Adipocyte (in vitro differentiated cells): ENCODE measurements at regions not wholly inside any gene's neighbourhood (a gene's known extent, or its start where the extent isn't known, plus 50 kb on each side); places are given as distances from the start of the nearest gene placed in this dataset.

Source experiments
- DNase-seq: peaks from one replicate; pipeline ENCODE4 v3.0.0-alpha.2; 2015; ENCODE audit warnings: low read depth
- H3K27me3 ChIP-seq: replicated peaks from 2 replicates; pipeline ENCODE4 v1.7.0; 2013; ENCODE audit warnings: mild to moderate bottlenecking, low read length, moderate library complexity; ENCODE audit not compliant: control insufficient read depth, insufficient read depth
- H3K36me3 ChIP-seq: 2 replicates; pipeline ENCODE4 v1.7.0; 2013; ENCODE audit warnings: low read length, mild to moderate bottlenecking, moderate library complexity; ENCODE audit not compliant: control insufficient read depth, insufficient read depth, severe bottlenecking
- H3K4me1 ChIP-seq: 2 replicates; pipeline ENCODE4 v1.7.0; 2013; ENCODE audit warnings: mild to moderate bottlenecking, low read length, moderate library complexity; ENCODE audit not compliant: control insufficient read depth, insufficient read depth
- H3K4me3 ChIP-seq: 2 replicates; pipeline ENCODE4 v1.7.0; 2013; ENCODE audit warnings: mild to moderate bottlenecking, low read length, moderate library complexity
- H3K9ac ChIP-seq: 2 replicates; pipeline ENCODE4 v1.7.0; 2013; ENCODE audit warnings: mild to moderate bottlenecking, low read length, moderate library complexity
- H3K9me3 ChIP-seq: 2 replicates; pipeline ENCODE4 v1.7.0; 2013; ENCODE audit warnings: mild to moderate bottlenecking, low read length, moderate library complexity; ENCODE audit not compliant: control insufficient read depth

DNA sequence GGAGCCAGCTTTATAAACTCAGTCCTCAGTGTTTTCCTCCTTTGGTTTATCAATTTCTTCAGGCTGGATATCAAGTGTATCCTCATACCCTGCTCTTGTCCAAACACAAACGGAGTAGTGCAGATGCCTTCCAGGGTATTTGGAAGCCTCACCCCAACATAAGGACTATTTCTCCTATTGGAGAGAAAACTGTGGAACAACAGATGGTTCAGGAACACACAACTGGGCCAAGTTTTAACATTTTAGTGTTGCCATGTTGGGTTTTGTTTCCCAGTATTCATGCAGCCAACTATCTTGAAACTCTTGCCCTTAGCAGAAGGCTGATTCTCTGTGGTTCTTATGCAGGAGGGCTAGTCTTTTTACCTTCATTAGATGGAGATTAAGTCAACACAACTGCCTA is 398.1 kb downstream of the GABRB3 start:
- H3K27me3 ChIP-seq: no peaks in the 10 kb centered on the region
- no peaks in the 10 kb centered on the region for H3K4me1 ChIP-seq
- no peaks in the 10 kb centered on the region for H3K36me3 ChIP-seq
- H3K9ac ChIP-seq: no peak overlapping the region
- no peak overlapping the region for H3K4me3 ChIP-seq
- peaks cover 26% of the 10 kb centered on the region for H3K9me3 ChIP-seq
- DNase-seq: no peak

DNA sequence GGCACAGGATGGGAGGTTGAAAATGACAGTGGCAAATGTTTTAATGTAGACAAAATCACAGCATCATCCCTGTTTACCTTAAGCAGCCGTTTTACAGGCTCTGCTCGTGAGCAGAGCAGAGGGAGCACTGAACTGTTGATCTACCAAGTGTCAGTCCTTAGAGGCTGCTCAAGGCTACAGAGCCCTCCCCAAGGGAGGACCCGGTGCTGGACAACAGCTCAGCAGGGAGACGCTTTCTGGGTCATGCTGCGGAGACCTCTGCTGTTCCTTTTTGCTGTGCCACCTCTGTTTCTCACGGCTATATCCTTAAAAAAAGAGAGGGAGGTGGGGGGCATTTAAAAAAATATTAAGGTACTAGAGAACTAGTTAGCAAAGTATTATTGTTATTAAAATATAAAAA is 400.2 kb downstream of the GABRB3 start:
- Histone ChIP-seq H3K36me3 (no peaks in the 10 kb centered on the region), H3K4me1 (no peaks in the 10 kb centered on the region), H3K27me3 (no peaks in the 10 kb centered on the region), H3K9me3 (peaks cover 25% of the 10 kb centered on the region), H3K4me3 (no peak overlapping the region), H3K9ac (no peak overlapping the region)
- no peak for DNase-seq

DNA sequence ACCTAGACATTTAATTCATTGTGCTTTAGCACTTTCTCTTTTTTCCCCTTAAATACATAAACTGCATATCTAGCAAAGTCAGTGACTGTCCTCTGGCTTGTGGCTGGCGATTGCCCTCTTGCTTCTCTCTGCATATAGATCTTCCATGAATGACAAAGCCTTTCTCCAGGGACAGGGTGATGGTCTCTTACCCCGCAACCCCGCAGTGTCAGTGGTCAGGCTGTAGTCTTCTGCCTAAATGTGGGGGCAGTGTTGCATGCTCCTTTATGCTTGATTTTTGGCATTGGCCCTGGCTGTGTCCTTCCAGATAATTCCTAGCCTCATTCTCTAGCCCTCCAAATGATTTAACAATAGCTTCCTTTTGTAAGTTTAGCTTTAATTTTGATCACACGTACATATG is 407.8 kb downstream of the GABRB3 start:
- H3K27me3 ChIP-seq: no peaks in the 10 kb centered on the region
- H3K9me3 ChIP-seq: no peaks in the 10 kb centered on the region
- H3K9ac ChIP-seq: no peak overlapping the region
- H3K36me3 ChIP-seq: no peaks in the 10 kb centered on the region
- no peak overlapping the region for H3K4me3 ChIP-seq
- H3K4me1 ChIP-seq: no peaks in the 10 kb centered on the region
- no peak for DNase-seq

DNA sequence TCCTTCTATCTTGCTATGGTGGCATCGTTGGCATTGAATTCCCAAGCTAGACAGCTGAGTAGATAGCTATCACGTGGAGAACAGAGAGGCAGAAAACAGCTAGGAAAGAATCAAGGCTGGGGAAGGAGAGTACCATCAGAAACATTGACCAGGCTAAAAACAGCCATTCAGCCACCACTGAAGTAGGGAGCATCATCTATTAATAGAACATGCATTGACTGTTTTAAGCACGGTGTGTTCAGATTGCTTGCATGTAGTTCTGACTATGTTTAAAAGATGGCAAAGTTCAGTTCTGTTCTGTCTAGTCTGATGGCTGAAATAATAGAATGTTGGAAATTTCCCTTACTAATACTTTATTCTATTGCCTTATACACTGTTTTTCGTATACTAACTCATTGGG is 413.0 kb downstream of the GABRB3 start:
- Histone ChIP-seq H3K9me3 (no peaks in the 10 kb centered on the region), H3K4me1 (no peaks in the 10 kb centered on the region), H3K36me3 (no peaks in the 10 kb centered on the region), H3K27me3 (no peaks in the 10 kb centered on the region), H3K9ac (no peak overlapping the region), H3K4me3 (no peak overlapping the region)
- no peak for DNase-seq

DNA sequence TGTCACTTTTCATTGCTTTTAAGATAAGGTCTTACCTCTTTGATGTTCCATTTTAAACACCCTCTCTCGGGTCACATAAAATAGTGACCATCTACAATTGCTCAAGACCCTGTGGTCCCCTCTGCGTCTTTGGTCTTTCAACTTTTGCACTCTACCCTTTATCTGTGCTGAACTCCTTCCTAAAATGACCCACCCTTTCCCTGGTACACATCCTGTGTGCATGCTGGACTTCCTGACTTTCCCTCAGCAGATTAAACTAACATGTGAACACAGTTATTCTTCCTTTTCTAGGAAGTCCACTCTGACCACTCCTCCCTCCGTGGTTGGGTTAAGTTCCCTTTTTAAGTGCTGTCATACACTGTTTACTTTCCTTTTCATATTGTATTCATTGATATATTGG is 414.2 kb downstream of the GABRB3 start:
- no peaks in the 10 kb centered on the region for H3K4me1 ChIP-seq
- no peaks in the 10 kb centered on the region for H3K27me3 ChIP-seq
- H3K36me3 ChIP-seq: no peaks in the 10 kb centered on the region
- no peak overlapping the region for H3K4me3 ChIP-seq
- no peak for DNase-seq
- H3K9me3 ChIP-seq: no peaks in the 10 kb centered on the region
- H3K9ac ChIP-seq: no peak overlapping the region

DNA sequence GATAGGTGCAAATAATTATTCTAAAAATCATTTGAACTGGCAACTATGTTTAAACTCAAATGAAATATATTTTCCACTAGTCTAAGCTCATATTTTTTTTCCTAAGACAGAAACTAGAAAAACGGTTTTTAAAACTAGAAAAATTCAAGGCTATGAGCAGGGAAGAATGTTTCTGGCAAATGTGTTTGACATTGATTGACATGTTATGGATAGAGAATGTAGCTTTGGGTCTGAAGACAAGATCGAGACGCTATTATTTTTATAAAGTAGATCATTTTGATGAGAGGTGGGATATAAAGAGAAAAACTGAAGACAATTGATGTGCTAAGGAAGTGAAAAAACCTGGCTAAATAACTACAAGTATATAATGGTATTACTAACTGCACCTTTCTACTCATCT is 415.2 kb downstream of the GABRB3 start:
- H3K4me3 ChIP-seq: no peak overlapping the region
- DNase-seq: no peak

DNA sequence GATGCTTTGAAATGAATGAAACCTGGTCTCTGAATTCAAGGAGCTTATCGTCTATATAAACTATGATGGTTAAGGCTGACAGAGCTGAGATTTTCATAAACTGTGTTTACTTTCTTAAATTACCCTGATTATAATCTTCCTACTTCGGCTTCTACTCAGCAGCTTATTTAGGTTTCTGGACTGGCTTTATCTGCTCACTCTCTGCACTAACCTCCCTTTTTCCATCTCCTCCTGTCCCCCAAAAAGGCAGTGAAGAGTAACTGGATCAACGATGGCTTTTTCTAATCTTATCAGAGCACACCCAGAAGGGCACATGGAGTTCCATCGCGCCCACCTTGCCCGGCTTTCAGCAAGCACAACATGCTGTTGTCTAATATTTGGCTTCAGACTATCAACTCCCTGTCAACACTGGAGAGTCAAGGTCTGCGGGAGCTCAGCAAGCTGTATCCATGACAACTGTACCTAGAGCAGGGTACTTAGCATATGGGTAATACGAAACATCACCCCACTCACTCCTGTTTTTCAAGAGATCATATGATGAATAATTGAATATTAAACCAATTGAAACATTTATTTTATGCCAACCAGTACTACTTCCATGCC is 417.3 kb downstream of the GABRB3 start:
- H3K27me3 ChIP-seq: no peaks in the 10 kb centered on the region
- no peaks in the 10 kb centered on the region for H3K9me3 ChIP-seq
- no peak overlapping the region for H3K9ac ChIP-seq
- no peaks in the 10 kb centered on the region for H3K36me3 ChIP-seq
- no peak for DNase-seq
- no peaks in the 10 kb centered on the region for H3K4me1 ChIP-seq
- no peak overlapping the region for H3K4me3 ChIP-seq

More for the DNA sequence above, 415.2 kb downstream of the GABRB3 start:
- H3K4me1 ChIP-seq: no peaks in the 10 kb centered on the region
- no peaks in the 10 kb centered on the region for H3K36me3 ChIP-seq
- H3K9me3 ChIP-seq: no peaks in the 10 kb centered on the region
- no peak overlapping the region for H3K9ac ChIP-seq
- H3K27me3 ChIP-seq: no peaks in the 10 kb centered on the region

DNA sequence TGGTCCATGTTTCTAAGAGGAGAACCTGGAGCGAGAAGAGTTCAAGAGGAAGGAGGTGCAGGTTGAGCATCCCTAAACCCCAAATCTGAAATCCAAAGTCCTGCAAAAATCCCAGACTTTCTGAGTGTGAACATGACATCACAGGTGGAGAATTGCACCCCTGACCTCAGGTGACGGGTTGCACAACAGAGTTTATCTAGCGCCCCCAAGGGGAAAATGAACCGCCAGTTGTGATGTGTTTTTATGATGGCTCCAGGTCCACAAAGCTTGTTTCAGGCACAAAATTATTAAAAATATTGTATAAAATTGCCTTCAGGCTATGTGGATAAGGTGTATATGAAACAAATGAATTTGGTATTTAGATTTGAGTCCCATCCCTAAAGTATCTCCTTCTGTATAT is 420.0 kb downstream of the GABRB3 start:
- H3K4me1 ChIP-seq: no peaks in the 10 kb centered on the region
- DNase-seq: no peak
- H3K4me3 ChIP-seq: no peak overlapping the region
- H3K9ac ChIP-seq: no peak overlapping the region
- no peaks in the 10 kb centered on the region for H3K36me3 ChIP-seq
- H3K9me3 ChIP-seq: peaks cover 4% of the 10 kb centered on the region
- no peaks in the 10 kb centered on the region for H3K27me3 ChIP-seq

DNA sequence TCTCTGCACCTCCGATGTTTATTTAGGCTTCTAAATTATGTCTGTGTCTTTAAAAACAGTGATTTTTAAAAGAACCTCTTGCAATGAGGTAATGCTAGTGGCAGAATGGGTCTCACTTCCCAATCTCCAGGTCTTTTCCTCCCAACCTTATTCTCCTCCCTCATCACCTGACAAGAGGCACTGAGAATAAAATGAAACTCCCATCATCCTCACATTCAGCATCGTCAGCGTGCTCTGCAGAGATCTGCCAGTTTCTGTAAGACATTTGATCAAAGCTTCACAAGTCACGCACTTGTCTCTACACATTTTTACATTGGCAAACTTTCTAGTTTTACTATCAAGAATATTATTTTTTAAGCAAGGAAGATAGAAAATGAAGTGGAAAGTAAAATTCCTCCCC is 420.5 kb downstream of the GABRB3 start:
- Histone ChIP-seq H3K9ac (no peak overlapping the region), H3K4me1 (no peaks in the 10 kb centered on the region), H3K4me3 (no peak overlapping the region), H3K36me3 (no peaks in the 10 kb centered on the region), H3K27me3 (no peaks in the 10 kb centered on the region), H3K9me3 (peaks cover 6% of the 10 kb centered on the region)
- no peak for DNase-seq

DNA sequence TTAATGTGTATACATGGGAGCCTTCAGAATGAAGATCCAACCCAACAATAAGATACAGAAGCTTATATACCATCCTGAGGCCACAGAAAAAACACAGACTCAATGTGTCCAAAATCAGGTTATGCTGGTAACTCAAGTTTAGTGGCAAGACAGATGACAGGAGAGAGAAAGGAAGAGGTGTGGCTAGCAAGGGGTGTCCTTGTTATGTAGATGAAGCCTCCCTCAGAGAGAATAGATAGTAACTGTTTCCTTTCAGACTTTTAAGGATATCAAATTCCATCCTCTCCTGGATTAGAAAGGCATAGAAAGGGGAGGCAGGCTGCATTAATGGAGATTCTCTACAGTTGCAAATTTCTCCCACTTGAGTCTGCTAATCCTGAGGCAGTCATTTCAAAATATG is 447.4 kb downstream of the GABRB3 start:
- no peaks in the 10 kb centered on the region for H3K27me3 ChIP-seq
- no peaks in the 10 kb centered on the region for H3K36me3 ChIP-seq
- H3K4me1 ChIP-seq: no peaks in the 10 kb centered on the region
- no peak for DNase-seq
- H3K9ac ChIP-seq: no peak overlapping the region
- no peaks in the 10 kb centered on the region for H3K9me3 ChIP-seq
- H3K4me3 ChIP-seq: no peak overlapping the region

DNA sequence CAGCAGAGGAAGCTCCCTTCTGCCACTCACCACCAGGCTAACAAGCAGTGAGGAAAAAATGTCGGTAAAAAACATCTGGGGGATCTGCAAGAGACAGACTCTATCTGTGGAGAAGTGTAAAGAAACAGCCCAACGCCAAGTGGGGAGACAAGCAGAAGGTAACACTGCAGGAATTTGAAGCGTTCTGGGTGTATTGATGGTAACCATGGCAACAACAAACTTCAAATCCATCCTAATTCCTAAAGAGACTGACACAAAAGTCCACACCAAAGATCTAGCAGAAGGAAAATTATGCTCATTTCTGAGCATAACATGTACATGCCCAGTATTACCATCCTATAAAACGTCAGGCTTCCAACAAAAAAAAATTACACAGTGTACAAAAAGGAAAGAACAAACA is 449.3 kb downstream of the GABRB3 start:
- DNase-seq: no peak
- no peaks in the 10 kb centered on the region for H3K36me3 ChIP-seq
- no peaks in the 10 kb centered on the region for H3K9me3 ChIP-seq
- no peaks in the 10 kb centered on the region for H3K4me1 ChIP-seq
- no peaks in the 10 kb centered on the region for H3K27me3 ChIP-seq
- H3K4me3 ChIP-seq: no peak overlapping the region
- no peak overlapping the region for H3K9ac ChIP-seq

DNA sequence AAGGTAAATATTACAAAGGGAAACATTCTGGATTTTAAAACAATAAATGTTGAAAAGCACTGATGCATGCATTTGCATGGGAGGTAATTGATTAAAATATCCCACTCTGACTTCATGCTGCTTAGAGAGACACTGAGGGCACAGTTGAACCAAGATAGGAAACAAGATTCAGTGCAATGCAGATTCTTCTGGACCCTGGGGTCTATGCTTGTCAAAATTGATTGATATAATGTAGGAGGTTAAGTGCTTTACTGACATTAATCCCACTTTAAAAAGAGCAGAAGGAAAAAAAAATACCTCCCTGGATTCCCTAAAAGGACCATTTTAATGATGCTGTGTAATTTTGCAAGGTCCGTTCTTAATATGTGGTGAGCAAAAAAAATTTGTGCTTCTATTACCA is 454.2 kb downstream of the GABRB3 start:
- H3K27me3 ChIP-seq: no peaks in the 10 kb centered on the region
- H3K9me3 ChIP-seq: no peaks in the 10 kb centered on the region
- DNase-seq: no peak
- no peak overlapping the region for H3K9ac ChIP-seq
- no peak overlapping the region for H3K4me3 ChIP-seq
- no peaks in the 10 kb centered on the region for H3K36me3 ChIP-seq
- H3K4me1 ChIP-seq: no peaks in the 10 kb centered on the region
